Spinal cord (tissue), 9 donors: ENCODE measurements at regions not wholly inside any gene's neighbourhood (a gene's known extent, or its start where the extent isn't known, plus 50 kb on each side); places are given as distances from the start of the nearest gene placed in this dataset.

ENCODE experiments used
- DNase-seq, 6 donors: peaks; one replicate each; pipeline versions ENCODE4 v3.0.0 to v3.0.0-alpha.2; 2013 to 2015; ENCODE audit warnings: low spot score in 6 of 6, low read depth in 4 of 6
- H3K27ac ChIP-seq: one replicate; pipeline ENCODE4 v1.5.1; 2013; ENCODE audit warnings: low read depth, low read length, control low read depth
- H3K27me3 ChIP-seq: one replicate; pipeline ENCODE4 v1.6.1; 2013; ENCODE audit warnings: low read length; ENCODE audit not compliant: control insufficient read depth, insufficient read depth
- H3K36me3 ChIP-seq: one replicate; pipeline ENCODE4 v1.6.1; 2013; ENCODE audit warnings: low read length; ENCODE audit not compliant: control insufficient read depth, insufficient read depth
- H3K4me1 ChIP-seq: one replicate; pipeline ENCODE4 v1.6.1; 2013; ENCODE audit warnings: low read length; ENCODE audit not compliant: control insufficient read depth, insufficient read depth
- H3K4me3 ChIP-seq: one replicate; pipeline ENCODE4 v1.5.1; 2013; ENCODE audit warnings: low read depth, low read length, control low read depth
- H3K9me3 ChIP-seq: one replicate; pipeline ENCODE4 v1.6.1; 2013; ENCODE audit warnings: low read length; ENCODE audit not compliant: control insufficient read depth, insufficient read depth
- WGBS: methylation state at CpG from one replicate; pipeline ENCODE4 v1.1.5; 2013; ENCODE audit warnings: missing lambda C conversion rate; ENCODE audit not compliant: insufficient coverage; 5-methylcytosine and 5-hydroxymethylcytosine counted together
- donor health status: healthy.

DNA sequence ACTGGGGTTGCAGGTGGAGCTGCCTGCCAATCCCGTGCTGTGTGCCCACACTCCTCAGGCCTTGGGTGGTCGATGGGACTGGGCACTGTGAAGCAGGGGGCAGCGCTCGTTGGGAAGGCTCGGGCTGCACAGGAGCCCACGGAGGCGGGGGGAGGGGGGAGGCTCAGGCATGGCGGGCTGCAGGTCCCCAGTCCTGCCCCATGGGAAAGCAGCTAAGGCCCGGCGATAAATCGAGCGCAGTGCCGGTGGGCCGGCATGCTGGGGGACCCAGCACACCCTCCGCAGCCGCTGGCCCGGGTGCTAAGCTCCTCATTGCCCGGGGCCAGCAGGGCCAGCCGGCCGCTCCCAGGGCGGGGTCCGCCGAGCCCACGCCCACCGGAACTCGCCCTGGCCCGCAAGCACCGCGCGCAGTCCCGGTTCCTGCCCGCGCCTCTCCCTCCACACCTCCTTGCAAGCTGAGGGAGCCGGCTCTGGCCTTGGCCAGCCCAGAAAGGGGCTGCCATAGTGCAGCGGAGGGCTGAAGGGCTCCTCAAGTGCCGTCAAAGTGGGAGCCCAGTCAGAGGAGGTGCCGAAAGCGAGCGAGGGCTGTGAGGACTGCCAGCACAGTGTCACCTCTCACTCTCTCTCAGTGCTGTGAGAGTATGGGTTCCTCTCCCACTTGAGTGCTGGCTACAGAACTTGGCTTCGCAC is 1210.6 kb upstream of the NXPH2 start:
- Histone ChIP-seq H3K9me3 (no peaks in the 10 kb centered on the region), H3K4me3 (no peak overlapping the region), H3K27ac (no peak overlapping the region), H3K36me3 (no peaks in the 10 kb centered on the region), H3K4me1 (no peaks in the 10 kb centered on the region), H3K27me3 (no peaks in the 10 kb centered on the region)
- no peak for DNase-seq
- 93% methylated on average over 33 of the region's 40 CpGs for WGBS

DNA sequence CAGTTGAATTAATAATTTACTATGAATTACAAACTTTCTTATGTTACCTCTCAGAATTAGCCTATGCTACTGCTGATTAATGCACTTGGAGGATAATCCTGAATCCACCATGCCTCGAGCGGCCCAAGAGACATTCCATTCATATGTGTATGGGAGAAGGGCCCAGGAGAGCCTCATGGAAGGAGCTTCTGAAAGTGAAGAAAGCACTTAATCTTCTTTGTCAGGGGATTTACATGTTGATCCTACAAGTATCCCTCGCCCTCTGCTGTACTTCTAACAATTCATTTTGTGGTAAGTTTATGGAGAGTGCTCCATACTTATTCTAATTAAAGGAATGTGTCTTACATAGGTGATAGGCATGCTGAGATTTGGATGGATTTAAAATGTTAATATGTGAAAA is 1189.1 kb upstream of the NXPH2 start:
- Histone ChIP-seq H3K36me3 (no peaks in the 10 kb centered on the region), H3K4me3 (no peak overlapping the region), H3K27ac (no peak overlapping the region), H3K27me3 (no peaks in the 10 kb centered on the region), H3K9me3 (peaks cover 5% of the 10 kb centered on the region), H3K4me1 (no peaks in the 10 kb centered on the region)
- no CpG with 5 or more reads among the region's 3 CpGs for WGBS
- no peak for DNase-seq

DNA sequence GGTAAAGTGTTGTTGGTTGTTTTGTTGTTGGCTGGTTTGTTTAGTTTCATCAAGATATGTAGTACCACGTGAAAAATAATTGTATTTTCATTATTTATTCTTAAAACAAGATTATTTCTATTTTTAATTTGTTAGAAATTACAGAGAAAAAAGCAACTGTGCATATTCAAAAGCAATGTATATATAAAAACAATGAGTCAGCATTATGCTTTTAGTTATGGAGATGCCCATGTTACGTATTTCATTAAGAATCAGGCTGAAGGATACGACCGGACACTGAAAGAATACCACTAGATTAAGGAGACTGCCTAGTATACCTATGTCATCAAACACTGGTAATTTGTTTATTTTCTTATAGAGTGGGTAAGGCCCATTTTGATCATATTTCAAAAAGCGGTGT is 1188.4 kb upstream of the NXPH2 start:
- H3K4me1 ChIP-seq, result no peaks in the 10 kb centered on the region
- H3K9me3 ChIP-seq, result peaks cover 2% of the 10 kb centered on the region
- no CpG with 5 or more reads among the region's 5 CpGs for WGBS
- H3K36me3 ChIP-seq, result no peaks in the 10 kb centered on the region
- no peak for DNase-seq
- H3K27ac ChIP-seq, result no peak overlapping the region
- H3K27me3 ChIP-seq, result no peaks in the 10 kb centered on the region
- no peak overlapping the region for H3K4me3 ChIP-seq

DNA sequence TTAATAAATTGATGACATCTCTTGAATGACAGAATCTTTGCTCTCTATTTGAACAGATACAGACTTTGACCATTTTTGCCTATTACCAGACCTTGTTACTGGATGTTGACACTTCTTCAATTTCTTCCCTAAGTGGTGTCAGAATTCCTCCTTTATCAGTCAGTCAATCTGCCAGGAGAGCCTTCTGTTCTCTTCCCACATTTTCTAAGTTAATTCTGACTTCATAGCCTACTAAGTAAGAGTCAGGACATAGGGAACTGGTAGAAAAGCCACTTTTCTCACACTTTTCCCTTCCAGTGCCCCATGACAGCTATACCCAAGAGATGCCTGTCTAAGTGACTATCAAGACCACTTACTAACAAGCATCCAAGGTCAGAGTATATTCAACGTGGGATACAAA is 1187.5 kb upstream of the NXPH2 start:
- H3K4me1 ChIP-seq, result no peaks in the 10 kb centered on the region
- H3K27ac ChIP-seq, result no peak overlapping the region
- no peaks in the 10 kb centered on the region for H3K27me3 ChIP-seq
- no peaks in the 10 kb centered on the region for H3K36me3 ChIP-seq
- DNase-seq, result no peak
- WGBS, result no CpG with 5 or more reads among the region's 1 CpG
- H3K9me3 ChIP-seq, result no peaks in the 10 kb centered on the region
- H3K4me3 ChIP-seq, result no peak overlapping the region

DNA sequence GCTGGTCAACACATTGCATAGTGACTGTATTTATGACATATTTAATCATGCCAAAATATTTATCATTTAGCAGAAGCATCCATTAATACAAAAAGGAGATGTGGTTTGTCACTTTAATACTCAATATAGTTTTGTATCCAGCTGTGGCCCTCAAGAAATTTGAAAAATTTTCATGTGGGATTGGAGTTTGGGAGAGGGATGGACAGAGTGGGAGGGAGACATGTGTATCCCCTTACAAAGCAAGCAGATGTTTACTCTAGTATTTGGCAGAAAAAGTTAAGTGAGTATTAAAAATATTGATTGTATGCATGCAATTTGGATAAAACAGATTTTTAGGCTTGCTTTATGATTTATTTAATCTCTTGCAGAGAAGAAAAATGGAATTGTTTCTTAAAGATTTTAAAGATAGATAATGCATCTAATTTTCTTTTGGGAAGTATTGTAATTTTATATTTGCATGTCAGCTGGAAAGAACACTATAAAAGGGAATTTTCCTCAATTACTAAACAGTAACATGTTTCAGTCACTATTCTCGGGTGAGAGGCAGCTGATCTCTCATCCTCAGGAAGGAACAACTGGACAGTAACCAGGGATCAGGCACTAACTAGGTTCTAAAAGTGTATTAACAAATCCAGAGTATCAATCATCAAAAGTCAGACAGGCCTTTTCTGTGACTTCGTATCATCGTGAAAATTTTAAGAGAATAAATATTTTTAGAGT is 1184.7 kb upstream of the NXPH2 start:
- no peaks in the 10 kb centered on the region for H3K4me1 ChIP-seq
- H3K27me3 ChIP-seq, result no peaks in the 10 kb centered on the region
- no peaks in the 10 kb centered on the region for H3K9me3 ChIP-seq
- H3K27ac ChIP-seq, result no peak overlapping the region
- no CpG with 5 or more reads among the region's 3 CpGs for WGBS
- no peak for DNase-seq
- H3K4me3 ChIP-seq, result no peak overlapping the region
- no peaks in the 10 kb centered on the region for H3K36me3 ChIP-seq

DNA sequence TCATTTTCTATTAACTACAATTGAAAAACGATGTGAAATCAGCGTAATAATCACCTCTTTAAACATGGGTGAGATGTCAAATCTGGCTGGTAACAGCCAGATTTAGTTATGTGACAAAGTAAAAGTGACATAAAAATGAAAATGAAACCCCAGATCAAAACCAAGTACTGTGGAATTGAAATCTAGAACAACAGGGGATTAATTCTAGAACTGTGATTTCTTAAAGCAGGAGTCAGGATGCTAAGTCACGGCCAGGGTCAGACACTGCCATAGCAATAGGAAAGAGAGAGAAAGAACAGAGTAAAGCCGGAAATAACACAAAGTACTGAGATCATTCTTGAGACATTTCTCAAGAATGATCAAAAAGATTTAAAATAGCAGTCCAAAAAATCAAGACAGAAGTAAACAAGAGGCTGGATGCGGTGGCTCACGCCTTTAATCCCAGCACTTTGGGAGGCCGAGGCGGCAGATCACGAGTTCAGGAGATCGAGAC is 1183.7 kb upstream of the NXPH2 start:
- Histone ChIP-seq H3K4me1 (no peaks in the 10 kb centered on the region), H3K9me3 (no peaks in the 10 kb centered on the region), H3K27ac (no peak overlapping the region), H3K4me3 (no peak overlapping the region), H3K36me3 (no peaks in the 10 kb centered on the region), H3K27me3 (no peaks in the 10 kb centered on the region)
- 100% methylated on average over 4 of the region's 10 CpGs for WGBS
- no peak for DNase-seq

DNA sequence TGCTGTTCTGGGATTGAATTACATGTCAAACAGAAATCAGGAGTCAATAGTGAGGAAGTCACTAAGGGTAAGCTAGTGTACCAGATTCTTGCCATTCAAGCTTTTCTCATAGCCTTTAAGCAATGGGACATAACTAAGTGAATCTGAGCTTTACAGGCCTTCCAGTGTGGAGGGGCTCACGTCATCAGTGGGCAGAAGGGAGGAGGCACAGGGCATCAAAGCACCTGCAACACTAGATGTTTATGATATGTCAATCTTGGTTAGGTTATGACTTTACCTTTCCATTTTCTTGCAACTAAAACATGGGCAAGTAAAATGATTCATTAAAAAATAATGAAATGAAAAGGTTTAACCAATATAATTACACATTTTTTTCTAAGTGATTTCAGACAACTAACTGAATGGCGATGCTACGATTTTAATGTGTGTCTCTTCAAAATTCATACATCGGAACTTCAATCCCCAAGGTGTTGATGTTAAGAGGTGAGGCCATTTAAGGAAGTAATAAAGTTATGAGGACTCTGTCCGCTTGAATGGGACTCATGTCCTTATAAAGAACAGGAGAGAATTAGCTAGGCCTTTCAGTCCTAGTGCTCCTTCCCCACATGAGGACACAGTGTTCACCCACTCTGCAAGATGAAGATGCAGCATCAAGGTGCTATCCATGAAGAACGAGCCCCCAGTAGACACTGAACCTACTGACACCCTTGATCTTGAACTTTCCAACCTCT is 1169.2 kb upstream of the NXPH2 start:
- no peaks in the 10 kb centered on the region for H3K9me3 ChIP-seq
- no peaks in the 10 kb centered on the region for H3K36me3 ChIP-seq
- no peaks in the 10 kb centered on the region for H3K4me1 ChIP-seq
- no CpG with 5 or more reads among the region's 6 CpGs for WGBS
- no peak for DNase-seq
- H3K27ac ChIP-seq, result no peak overlapping the region
- H3K27me3 ChIP-seq, result no peaks in the 10 kb centered on the region
- no peak overlapping the region for H3K4me3 ChIP-seq

DNA sequence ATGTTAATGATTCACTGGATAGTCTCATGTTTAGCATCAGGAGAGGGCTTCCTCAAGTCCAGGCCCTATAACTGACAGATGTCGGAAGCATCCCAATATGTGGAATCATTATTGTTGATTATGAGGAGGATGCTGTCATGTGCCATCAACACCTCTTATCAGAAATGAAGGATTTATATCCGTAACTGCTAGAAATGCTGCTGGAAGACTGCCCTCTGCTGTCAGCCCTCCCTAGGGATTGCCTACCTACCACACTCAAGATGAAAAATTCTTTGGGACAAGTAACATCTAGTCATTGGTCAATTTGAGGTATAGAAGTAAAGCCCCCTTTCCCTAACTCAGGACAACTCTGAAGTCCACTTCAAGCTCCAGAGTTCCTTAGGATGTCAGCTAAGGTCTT is 1166.5 kb upstream of the NXPH2 start:
- no peak overlapping the region for H3K27ac ChIP-seq
- DNase-seq, result no peak
- no peaks in the 10 kb centered on the region for H3K36me3 ChIP-seq
- no peak overlapping the region for H3K4me3 ChIP-seq
- H3K4me1 ChIP-seq, result no peaks in the 10 kb centered on the region
- H3K27me3 ChIP-seq, result no peaks in the 10 kb centered on the region
- no CpG with 5 or more reads among the region's 2 CpGs for WGBS
- H3K9me3 ChIP-seq, result no peaks in the 10 kb centered on the region

DNA sequence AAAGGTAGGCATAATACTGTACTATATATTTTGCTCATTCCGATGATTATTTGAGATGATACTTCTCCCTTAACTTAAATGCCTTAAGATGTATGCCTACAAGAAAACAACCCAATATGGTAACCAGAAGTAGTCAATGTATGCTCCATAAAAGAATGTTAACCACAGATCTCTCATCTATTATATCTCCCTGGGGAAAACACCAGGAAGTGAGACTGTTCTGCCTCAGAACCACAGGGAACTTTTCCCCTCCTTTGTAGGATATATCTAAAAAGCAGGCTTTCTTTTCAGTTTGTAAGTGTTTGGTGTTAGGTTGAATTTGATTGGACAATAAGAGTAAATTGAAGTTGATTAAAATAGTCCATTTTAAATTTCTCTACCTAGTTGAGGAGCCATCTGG is 1160.5 kb upstream of the NXPH2 start:
- no peaks in the 10 kb centered on the region for H3K27me3 ChIP-seq
- peaks cover 2% of the 10 kb centered on the region for H3K9me3 ChIP-seq
- no peak overlapping the region for H3K27ac ChIP-seq
- H3K4me3 ChIP-seq, result no peak overlapping the region
- H3K4me1 ChIP-seq, result no peaks in the 10 kb centered on the region
- H3K36me3 ChIP-seq, result no peaks in the 10 kb centered on the region
- no peak for DNase-seq
- no CpG with 5 or more reads among the region's 1 CpG for WGBS
